ENCODE measurements at regions not wholly inside any gene's neighbourhood (a gene's known extent, or its start where the extent isn't known, plus 50 kb on each side); places are given as distances from the start of the nearest gene placed in this dataset.

DNA sequence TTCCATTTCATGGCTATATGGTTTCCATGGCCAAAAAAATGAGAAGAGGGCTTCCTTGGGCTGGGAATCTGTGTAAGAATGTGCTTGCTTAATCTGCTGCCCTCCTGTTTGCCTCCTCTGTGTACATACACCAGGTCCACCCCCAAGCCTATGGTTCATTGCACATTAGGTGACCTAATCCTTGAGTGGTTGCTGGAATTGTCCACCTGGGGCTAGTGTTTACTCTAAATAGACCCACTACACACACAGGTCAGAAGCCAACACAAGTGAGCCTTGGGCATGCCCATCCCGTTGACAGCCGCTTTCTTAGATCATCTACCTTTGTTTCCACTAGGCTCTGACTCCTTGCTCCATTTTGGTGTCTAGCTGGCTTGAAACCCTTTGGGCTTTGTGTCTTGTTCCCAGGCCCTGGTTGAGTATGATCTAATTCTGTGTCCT, 59.2 kb upstream of the ATL2 start:
- no peaks in the 10 kb centered on the region for H3K9me3 ChIP-seq
- H3K36me3 ChIP-seq = no peaks in the 10 kb centered on the region
- no peak for FAIRE-seq
- WGBS, 2 donors = 84 to 89% methylated on average over 2 of the region's 2 CpGs
- intact Hi-C loops (cut with DNase I) = no loop called here
- H3K4me1 ChIP-seq = no peaks in the 10 kb centered on the region
- no peak for ATAC-seq
- no peak overlapping the region for H3K4me3 ChIP-seq
- no peak for DNase-seq
- TF ChIP-seq CTCF (IDR thresholded peaks at IDR 0.05) = no peak
- no peaks in the 10 kb centered on the region for H3K27me3 ChIP-seq
- H3K27ac ChIP-seq = no peak overlapping the region

DNA sequence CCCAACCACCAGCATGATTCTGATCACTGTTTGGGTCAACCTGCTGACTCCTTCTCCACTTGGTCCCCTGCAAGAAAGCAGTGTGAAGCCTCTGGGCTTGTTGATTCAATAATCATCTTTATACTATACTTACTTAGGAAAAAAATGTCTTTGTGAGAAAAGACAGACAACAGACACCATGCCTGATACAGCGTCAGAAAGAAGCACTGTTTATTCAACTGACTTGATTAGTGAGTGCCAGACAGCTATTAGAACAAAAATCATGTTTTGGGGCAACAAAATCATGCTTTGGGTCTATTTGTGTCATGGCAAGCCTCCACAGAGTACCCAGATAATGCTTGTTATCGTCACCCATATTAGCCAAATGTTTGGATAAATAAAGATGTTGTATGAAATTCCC, 58.7 kb upstream of the ATL2 start:
- Histone ChIP-seq H3K27me3 (no peaks in the 10 kb centered on the region), H3K4me3 (no peak overlapping the region), H3K4me1 (no peaks in the 10 kb centered on the region), H3K36me3 (no peaks in the 10 kb centered on the region), H3K9me3 (no peaks in the 10 kb centered on the region), H3K27ac (no peak overlapping the region)
- no peak for TF ChIP-seq CTCF (IDR thresholded peaks at IDR 0.05)
- whole genome bisulfite sequencing, 2 donors = 72 to 75% methylated on average over 2 of the region's 2 CpGs
- intact Hi-C loops (cut with DNase I) = no loop called here
- FAIRE-seq = no peak
- ATAC-seq = no peak
- no peak for DNase-seq

- Histone ChIP-seq H3K36me3 (no peaks in the 10 kb centered on the region), H3K9me3 (no peaks in the 10 kb centered on the region), H3K4me3 (no peak overlapping the region), H3K27ac (no peak overlapping the region), H3K4me1 (no peaks in the 10 kb centered on the region), H3K27me3 (no peaks in the 10 kb centered on the region)
- DNase-seq (no peak), ATAC-seq (no peak), FAIRE-seq (no peak)
- intact Hi-C loops (cut with DNase I) = no loop called here
- TF ChIP-seq CTCF (IDR thresholded peaks at IDR 0.05) = no peak
These were observed 57.5 kb upstream of the ATL2 start for GRCh38 chr2:38434595-38434994.

DNA sequence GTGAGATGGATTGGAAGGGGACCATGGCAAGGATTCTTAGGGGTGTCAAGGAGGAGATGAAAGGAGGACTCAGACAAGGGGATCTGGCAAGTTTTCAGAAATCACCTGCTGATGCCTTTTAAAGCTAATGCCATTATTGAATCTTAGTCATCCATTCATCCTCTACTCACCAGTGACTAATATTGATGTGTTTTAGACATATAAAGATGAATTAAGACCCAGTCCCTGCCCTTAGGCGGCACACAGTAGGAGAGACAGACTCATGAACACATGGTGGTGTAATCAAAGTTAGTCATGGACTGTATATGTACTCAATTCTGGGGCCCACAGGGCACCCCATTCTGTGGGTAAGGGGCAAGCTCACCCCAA, 56.5 kb upstream of the ATL2 start:
- H3K4me1 ChIP-seq = no peaks in the 10 kb centered on the region
- no peak overlapping the region for H3K27ac ChIP-seq
- 79 to 83% methylated on average over 1 of the region's 1 CpG for WGBS, 2 donors
- no peak for DNase-seq
- H3K4me3 ChIP-seq = no peak overlapping the region
- intact Hi-C loops (cut with DNase I) = no loop called here
- no peaks in the 10 kb centered on the region for H3K27me3 ChIP-seq
- H3K36me3 ChIP-seq = no peaks in the 10 kb centered on the region
- TF ChIP-seq CTCF (IDR thresholded peaks at IDR 0.05) = no peak
- no peaks in the 10 kb centered on the region for H3K9me3 ChIP-seq
- no peak for FAIRE-seq
- no peak for ATAC-seq

GRCh38 chr2:38432820-38433606, 55.9 kb upstream of the ATL2 start:
- H3K27ac ChIP-seq = no peak overlapping the region
- DNase-seq = no peak
- 79 to 89% methylated on average over 8 of the region's 8 CpGs for WGBS, 2 donors
- ATAC-seq = peak in 1 of 4 donors; percentile 29
- TF ChIP-seq CTCF (IDR thresholded peaks at IDR 0.05) = no peak
- no peak overlapping the region for H3K4me3 ChIP-seq
- no peak for FAIRE-seq
- H3K9me3 ChIP-seq = no peaks in the 10 kb centered on the region
- H3K36me3 ChIP-seq = no peaks in the 10 kb centered on the region
- no peaks in the 10 kb centered on the region for H3K27me3 ChIP-seq
- intact Hi-C loops (cut with DNase I) = no loop called here
- H3K4me1 ChIP-seq = no peaks in the 10 kb centered on the region

Measured in pancreas (tissue), 10 donors.